GM21381 (cell line): ENCODE measurements at regions not wholly inside any gene's neighbourhood (a gene's known extent, or its start where the extent isn't known, plus 50 kb on each side); places are given as distances from the start of the nearest gene placed in this dataset.

Experiments
- ATAC-seq: cut with Tn5 transposase; IDR thresholded peaks from one replicate; pipeline ENCODE4 v1.9.1; 2021; ENCODE audit warnings: mild to moderate bottlenecking, moderate library complexity; ENCODE audit not compliant: unreplicated experiment

DNA sequence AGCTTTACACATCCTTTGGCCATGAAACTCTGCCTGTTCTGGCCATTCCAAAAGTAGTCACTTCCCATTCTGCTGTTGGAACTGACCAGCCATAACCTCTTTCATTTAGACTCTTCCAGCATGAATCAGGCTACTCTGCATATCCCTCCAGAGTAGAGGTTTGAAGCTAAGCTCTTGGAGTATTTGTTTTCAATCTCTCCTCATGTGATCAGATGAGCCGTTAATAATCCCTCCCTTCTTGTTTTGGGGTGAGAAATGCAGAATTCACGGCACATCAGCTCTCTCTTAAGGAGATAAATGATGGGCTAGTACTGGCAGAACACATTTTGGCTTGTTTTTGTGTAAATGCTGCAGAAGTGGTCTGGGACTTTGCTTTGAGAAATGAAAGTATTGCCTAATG, 519.9 kb downstream of the PCDH17 start:
- no peak for ATAC-seq

DNA sequence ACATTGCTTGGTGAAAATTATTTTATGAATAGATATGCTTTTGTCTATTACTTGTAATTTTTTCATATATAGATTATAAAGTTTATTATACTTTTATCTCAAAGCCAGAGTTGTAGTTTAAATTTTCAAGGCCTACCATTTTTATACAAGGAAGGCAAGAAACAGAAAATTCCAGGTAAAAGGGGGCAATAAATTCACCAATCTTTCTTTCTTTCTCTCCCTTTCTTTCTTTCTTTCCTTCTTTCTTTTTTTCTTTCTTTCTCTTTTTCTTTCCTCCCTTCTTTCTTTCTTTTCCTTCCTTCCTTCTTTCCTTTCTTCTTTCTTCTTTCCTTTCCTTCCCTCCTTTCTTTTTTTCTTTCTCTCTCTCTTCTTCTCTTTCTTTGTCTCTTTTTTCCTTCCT, 529.4 kb downstream of the PCDH17 start:
- ATAC-seq, result no peak

DNA sequence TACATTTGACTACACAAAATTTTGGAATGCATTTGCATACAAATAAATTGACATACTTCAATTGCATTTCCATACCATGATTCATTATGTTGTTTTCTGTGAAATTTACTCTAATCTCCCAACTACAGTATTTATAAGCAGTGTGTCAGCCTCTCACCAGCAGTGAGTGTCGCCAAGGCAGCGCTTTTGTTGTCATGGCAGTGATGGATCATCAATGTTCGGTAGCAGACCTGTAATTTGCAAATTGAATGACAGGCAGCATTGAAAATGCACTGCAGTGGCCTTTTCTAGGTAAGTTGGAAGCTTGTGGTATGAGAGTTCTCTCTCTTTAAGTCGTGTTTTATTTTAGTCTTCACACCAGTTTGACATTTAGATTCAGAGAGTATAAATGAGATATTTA, 534.1 kb downstream of the PCDH17 start:
- ATAC-seq, result no peak

DNA sequence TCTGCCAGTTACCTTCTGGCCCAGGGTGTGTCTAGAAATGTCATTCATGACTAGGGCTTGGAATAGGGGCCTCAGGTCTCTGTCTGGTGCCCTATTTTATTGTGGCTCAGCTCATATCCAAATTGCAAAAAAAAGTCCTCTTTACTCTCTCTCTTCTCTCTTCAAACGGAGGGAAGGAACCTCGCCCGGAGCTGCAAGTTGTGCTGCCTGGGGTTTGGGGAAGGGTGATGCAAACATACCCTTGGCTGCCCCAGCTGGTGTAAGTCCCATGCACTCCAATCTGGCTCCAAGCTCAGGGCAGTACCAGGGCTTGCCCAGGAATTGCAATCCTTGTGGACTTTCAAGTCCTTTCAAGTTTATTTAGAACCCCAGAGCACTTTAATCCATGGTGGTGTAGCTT, 549.6 kb downstream of the PCDH17 start:
- ATAC-seq, result no peak

DNA sequence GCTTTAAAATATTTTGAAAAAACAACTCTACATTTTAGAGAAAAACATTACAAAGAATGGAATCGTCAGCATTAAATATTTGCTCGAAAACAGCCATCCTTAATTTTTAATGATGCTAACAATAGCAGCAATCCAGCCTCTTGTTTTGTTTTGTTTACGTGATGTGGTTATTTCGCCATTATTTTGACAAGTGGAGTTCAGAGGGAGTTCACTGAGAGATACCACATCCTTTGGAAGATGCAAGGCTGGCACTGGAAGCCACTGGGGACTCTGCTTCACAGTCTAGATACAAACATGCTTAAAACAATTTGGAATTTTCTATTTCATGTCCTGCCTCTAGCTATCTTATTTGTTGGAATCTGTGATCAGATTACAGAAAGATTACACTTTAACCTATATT, 556.3 kb downstream of the PCDH17 start:
- ATAC-seq, result no peak

DNA sequence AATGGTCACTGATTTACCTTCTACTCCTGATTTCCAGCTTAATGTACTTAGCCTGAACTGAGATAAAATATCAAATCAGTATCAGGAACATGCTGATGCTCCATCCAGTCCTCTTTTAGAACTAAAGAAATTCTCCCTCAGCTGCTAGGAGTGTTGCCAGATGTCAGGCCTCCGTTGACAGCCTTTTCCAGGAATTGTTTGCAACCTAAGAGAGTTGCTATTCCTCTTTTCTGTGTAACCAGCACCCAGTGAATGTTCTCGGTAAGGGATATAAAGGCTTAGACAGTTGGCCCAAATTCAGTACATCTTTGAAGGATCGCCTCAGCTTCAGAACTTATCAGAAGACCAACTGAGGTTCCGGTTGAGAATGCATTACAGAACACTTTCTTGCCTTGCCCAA, 559.0 kb downstream of the PCDH17 start:
- no peak for ATAC-seq

DNA sequence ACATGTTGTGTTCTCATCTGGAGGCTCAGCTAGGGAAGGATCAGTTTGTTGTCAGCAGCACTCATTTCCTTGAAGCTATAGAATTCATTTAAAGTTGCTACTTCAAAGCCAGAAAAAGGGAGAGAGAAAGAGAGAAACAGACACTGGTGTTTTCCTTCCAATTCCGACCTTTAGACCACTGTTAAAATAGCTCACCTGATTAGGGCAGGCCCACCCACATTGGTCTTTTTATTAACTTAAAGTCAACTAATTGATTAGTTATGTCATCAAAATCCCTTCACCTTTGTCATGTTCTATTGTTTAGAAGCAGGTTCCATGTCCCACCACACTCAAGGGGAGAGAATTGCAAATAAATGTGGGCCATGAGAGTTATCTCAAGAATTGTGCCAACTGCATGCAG, 560.2 kb downstream of the PCDH17 start:
- no peak for ATAC-seq

DNA sequence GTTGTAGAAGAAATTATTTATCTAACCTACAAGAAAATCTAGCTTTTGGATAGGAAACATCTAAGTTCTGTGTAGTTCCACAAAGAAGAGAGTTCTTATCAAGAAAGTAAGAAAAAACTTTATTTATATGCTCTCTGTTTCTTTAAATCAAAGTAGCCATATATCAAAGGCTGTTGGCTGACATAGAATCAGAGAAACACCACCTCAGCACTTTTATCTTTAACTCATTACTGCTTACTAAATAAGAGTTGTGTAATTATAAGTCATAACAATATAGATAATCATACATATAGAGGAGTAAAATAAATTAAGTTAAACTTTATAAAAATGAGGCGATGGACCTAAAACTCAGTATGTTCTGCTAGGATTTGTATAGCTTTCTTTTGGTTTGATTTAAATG, 570.6 kb downstream of the PCDH17 start:
- no peak for ATAC-seq

DNA sequence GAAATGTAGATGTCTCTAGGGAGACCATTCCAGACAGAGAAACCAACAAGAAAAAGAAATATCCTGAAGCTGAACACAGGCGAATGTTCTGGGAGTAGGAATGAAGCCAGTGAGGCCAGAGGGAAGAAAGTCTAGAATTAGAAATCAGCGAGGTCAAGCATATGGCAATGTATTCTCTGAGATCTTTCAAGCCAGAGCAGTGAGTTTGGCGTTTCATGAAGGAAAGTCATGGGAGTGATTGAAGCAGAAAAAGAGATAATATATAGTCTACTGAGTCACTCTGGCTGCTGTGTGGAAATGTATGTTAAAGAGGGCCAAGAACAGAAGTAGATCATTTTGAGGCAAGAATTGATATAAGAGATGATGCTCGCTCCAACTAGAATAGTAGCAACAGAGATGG, 576.0 kb downstream of the PCDH17 start:
- no peak for ATAC-seq

DNA sequence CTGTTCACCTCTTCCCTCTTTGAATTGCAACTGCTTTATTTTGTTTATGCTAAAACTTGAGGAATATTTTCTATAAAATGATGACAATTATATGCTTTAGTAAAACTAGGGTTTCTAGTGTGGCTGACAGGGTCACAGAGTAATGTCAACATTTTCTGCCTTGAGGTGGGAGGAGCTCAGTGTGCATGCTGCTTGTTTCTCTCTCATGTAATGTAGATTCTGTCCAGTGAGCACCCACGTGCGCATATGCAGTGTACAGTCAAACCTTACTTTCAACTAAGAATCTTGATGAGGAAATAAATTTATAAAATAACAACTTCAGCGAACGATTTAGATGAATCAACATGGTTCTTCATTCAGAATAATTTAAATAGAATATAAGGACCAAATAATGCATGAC, 603.9 kb downstream of the PCDH17 start:
- ATAC-seq, result no peak

DNA sequence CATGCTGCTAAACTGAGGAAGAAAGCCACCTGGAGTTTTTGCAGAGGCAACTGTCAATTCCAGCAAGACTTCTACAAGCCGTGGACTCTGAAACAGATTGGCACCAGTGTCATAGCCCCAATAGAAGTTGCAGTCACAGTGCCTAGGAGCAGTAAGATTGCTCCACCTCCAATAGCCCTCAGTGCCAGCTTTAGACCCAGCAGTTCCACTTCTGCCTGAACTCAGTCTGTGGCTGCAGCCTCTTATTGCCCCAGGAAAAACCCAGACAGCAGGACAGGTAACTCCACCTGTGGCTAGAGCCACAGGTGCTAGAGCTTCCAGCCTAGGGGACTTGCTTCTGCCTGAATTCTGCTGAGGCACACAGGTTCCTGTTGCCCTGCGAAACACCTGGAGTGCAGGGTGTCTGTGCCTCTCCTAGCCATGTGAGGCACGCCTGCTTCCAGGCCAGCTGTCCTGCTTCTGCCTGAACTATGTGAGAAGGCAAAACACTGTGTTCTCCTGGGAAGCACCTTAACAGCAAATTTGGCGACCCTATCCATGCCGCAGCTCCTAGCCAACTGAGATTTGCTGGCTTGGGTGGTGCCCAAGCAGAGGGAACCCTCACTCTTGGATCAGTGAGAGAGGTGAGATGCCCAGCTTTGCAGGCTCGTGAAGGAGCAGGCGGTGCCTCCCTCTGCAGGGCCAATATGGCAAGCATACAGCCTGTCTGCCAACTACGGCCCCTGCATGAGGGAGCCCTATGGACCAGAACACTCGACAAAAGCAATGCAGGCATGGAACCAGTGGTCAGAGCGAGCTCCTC, 607.6 kb downstream of the PCDH17 start:
- ATAC-seq, result no peak

DNA sequence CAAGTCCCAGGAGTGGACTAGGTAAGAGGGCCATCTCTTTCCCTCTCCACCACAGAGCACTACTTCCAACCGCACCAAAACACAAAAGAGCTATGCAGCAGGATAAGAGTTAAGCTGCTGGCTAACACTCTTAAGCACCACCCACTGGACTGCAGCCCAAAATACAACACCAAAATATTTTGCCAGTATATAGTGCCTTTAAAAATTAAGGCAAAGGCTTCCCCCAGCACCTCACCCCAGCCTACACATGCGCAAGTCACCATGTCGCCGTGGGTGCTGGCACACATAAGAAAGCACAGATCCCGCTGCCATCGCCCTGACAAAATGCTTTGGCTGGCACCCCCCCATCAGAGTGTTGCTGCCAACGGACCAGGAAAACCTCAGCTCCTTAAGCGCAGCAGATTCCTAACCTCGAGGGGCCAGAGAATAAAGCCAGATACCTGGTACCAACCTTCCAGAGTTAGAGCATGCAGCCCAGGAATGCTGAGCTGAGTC, 608.3 kb downstream of the PCDH17 start:
- ATAC-seq, result no peak

DNA sequence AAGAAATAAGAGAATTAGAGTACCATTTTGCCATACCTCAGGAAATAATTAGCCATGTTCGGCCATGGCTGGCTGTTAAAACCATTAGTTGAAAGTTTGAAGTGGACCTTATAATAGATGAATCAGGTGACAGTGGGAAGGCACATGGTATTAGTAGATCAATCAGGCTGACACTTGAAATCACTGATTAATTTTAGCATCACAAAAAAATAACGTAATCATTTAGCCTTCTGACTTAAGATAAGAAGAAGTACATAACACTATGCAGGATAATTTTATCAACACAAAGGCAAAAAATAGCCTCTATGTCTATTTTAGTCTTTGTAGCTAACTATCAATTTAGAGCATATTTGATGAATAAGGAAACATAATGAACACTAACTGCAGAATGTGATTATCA, 615.5 kb downstream of the PCDH17 start:
- no peak for ATAC-seq

DNA sequence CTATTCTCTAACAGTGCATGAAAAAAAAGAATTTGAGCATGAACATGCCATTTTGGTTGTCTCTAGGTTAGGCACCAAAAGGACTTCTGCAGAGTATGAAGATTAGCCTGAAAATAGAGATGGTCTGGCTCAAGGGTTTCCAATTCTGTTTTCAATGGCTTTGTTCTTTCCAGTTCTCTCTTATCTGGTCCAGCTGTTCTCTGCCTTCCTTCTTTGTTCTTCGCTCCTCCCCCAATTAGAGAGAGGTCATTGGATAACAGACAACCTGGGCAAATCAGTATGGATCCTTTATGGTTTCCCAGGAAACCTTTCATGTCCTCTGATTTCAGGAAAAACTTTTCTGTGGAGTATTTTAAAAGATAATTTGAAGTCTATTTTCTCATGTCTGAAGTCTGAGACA, 623.4 kb downstream of the PCDH17 start:
- ATAC-seq, result no peak

DNA sequence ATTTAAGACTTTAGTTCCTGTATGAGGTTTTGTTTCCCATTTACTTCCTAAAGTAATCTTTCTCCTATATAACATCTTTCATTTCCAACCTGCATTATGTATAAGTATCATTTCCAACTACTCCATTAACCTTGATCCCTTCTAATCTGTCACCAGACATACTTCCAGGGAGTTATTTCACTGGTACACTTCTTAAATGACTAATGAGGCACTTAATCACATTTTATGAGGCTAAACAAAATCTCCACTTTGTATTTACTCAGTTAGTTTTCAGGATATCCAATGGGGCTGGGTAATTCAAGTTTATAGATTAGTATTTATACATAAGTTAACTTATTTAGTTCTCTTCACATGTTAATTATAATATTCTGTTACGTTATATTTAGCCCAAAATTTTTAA, 634.7 kb downstream of the PCDH17 start:
- ATAC-seq, result no peak

DNA sequence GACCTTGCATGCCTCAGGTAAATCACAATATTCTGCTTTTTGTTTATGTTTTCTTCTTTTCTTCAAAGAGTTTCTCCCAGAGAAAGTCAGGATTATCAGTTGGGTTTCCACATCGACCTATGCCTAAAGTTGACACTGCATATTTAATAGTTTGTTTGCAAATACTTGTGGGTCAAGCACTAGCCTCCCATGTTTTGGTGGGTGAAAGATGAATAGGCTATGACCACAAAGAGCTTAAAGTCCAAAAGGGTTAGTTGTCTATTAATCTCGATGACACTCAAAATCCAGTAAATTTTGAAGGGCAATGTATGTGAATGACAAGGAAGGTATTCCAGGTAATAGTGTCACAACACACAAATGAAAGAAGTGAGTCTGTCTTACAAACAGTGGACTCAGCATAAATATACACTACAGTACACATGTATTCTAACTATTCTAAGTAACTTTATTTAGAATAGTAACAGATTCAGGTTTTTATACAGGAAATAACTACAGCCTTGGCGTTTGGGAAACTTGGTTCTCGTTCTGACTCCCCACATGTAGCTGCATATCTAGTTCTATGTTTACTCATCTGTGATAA, 667.1 kb downstream of the PCDH17 start:
- no peak for ATAC-seq

DNA sequence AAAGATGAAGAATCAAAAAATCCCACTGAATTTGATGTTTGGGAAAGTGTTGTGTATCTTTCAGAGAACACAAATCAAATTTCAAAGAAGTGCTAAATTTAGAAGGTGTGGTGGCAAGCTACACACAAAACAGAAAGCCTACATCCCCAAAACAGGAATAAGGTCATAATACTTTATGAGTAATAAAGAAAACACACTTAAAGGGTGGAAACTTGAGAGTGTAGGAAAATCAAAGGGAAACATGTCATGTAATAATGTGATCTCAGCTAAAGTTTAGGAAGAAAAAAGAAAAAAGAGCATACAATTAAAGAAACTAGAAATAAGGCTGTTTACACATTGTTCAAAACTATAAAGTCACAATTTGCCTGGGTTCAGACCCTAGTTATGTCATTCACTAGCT, 668.7 kb downstream of the PCDH17 start:
- no peak for ATAC-seq

DNA sequence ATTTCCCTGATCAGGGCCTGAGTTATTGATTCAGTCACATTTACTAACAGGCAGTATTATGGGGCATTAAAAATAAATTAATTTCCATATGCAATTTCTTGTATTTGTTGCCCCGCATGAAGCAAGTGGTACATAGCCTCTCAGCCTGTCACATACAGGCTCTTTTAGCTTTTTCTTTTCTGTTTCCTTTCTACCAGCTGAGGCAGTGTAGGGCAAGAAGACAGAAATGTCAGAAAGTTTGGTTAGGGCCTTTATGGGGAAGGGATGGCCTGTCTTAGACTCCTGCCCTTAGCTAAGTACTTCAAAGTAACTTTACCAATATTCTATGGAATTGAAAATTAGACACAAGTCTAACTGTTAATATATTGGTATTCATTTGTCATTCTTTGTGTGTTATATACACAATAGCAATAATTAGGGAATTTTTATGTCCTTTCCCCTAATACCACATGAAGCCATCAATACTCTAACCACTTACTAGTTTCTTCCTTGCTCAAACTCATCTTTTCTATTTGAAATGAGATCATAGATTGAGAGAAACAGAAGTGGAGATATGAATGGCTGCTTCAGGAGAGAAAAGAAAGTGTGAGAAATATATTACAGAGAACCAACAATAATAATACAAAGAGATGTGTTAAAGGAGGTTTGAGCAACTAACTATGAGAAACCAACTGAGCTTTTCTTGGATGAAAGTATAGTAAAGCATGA, 669.6 kb downstream of the PCDH17 start:
- no peak for ATAC-seq

DNA sequence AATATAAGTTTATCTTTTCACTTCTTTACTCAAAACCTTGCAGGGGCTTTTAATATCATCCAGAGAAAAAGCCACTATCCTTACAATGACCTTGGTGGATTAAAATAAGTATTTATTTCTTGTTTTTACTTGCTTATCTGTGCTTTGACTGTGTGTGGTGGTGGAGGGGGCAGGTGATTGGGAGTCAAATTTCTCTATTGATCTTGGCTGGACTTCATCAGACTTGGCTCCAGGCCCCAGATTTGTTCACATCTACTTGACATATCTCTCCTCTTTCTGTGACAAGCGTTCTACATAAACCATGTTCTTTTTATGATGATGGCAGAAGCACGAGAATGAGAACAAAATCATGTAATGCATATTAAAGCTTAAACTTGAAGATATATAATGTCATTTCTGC, 670.8 kb downstream of the PCDH17 start:
- no peak for ATAC-seq

DNA sequence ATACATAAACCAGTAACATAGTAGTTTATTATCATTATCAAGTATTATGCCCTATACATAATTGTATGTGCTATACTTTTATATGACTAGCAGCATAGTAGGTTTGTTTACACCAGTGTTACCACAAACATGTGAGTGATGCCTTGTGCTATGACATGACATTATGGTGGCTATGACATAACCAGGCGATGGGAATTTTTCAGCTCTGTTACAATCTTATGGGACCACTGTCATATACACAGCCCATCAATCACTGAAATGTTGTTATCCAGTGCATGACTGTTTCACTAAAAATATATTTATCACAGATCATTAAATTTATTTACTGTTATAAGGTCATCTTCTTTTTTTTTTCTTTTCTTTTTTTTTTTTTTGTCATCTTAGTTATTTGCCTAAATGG, 674.5 kb downstream of the PCDH17 start:
- no peak for ATAC-seq

DNA sequence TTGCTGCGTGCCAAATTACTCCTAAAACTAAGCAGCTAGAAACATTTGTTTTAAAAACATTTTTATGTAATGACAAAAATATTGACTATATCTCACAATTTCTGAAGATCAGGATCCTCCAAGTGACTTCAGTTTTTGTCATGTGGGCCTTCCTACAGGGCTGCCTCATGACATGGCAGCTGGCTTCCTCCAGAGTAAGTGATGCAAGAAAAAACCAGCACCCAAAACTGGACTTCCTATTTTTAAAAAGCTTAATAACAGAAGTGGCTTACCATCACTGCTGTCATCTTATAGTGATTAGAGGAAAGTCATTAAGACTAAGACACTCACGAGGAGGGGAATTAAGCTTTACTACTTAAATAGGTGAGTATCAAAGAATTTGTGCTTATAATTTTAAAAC, 681.7 kb downstream of the PCDH17 start:
- no peak for ATAC-seq

DNA sequence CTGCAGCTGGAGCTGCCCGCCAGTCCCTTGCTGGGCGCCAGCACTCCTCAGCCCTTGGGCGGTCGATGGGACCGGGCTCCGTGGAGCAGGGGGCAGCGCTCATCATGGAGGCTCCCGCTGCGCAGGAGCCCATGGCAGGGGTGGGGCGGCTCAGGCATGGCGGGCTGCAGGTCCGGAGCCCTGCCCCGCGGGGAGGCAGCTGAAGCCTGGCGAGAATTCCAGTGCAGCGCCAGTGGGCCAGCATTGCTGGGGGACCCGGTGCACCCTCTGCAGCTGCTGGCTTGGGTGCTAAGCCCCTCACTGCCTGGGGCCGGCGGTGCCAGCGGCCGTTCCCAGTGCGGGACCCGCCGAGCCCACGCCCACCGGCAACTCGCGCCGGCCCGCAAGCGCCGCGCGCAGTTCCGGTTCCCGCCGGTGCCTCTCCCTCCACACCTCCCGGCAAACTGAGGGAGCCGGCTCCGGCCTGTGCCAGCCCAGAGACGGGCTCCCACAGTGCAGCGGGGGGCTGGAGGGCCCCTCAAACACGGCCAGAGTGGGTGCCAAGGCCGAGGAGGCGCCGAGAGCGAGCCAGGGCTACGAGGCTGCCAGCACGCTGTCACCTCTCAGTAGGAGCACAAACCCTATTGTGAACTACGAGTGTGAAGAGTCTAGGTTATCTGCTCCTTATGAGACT, 687.1 kb downstream of the PCDH17 start:
- no peak for ATAC-seq
